ENCODE measurements at regions not wholly inside any gene's neighbourhood (a gene's known extent, or its start where the extent isn't known, plus 50 kb on each side); places are given as distances from the start of the nearest gene placed in this dataset.

DNA sequence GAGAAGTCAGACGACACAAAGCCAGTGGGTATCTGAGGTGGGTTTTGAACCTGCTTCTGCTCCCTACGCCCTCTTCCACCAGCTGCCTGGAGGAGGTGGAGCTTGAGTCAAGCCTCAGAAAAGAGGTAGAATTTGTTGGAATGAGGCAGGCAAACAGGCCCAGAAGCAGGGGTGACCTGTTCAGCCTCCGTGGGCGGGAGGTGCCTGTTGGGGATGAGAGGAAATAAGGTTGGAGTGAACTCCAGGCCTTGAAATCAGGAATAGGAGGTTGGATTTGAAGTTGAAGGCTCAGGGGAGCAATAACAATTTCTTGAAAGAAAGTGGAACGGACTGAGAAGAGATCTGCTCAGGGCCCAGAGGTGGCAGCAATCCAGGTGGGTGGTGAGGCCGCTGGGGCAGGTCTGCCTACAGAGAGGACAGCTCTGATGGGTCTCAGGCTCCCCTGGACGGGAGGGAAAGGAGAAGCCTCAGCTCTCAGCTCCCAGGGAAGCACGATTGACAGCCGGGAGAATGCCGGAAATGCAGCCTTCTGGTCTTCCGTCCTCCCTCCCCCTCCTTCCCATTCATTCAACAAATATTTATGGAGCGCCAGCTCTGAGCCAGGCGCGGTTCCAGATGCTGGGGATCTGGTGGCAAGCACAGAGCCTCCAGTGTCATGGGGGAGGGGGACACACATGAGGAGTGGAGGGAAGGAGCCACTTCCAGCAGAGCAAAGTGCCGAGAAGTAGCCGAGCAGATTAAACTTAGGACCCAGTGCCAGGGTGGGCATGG lies 61.9 kb upstream of the CIBAR2 start:
- intact Hi-C loops (cut with micrococcal nuclease): no loop called here

DNA sequence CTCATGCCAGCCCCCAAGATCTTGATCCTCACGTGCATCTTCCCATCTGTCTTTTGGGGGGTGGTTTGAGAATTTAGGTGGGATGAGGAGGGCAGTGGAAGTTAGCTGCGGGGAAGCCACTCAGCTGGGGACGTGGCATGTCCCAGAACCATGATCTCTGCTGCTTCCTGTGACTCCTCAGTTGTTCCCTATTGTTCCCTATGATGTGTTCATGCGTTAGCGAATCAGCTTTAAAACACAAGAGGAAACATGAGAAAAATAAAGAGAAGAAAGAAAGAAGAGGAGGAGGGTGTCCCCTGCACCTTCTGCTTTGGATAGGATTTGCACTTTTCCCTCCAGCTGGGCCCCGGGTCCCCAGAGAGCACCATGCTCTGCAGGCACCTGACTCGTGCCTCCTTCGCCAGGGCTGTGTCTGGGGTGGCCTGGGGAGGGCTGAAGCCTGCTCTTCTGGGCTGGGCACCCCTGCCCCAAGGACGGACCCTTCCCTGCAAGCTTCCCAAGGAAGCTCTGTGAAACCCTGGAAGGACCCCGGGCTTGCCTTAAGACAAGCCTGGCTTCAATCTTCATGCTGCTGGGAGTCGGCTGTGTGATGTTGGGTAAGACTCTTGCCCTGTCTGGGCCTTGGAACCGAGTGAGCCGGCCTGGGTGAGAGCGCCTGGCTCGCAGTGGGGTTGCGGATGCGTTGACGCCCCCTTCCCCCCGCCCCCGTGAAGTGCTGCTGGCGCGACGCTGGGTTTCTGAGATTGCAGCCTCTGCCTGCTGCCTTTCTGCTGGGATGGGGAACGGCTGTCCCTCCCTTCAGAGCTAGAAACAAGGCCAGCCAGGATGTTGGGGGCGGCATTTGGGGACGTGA lies 62.8 kb upstream of the CIBAR2 start:
- intact Hi-C loops (cut with micrococcal nuclease): no loop called here

DNA sequence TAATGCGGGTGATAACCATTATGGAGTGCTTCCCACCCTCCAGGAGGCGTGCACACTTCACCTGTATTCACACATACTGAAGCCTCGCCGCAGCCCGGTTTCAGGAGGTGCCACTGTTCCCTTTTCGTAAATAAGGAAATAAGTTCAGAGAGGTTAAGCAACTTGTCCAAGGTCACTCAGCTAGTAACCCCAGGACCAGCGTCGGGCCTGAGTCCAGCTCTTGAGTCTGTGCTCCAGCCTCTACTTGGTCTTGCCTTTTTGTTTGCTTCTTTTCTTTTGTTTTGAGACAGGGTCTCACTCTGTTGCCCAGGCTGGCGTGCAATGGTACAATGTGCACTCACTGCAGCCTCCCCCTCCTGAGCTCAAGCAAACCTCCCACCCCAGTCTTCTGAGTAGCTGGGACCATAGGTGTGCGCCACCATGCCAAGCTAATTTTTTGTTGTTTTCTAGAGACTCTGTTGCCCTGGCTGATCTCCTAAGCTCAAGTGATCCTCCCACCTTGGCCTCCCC lies 63.5 kb upstream of the CIBAR2 start:
- intact Hi-C loops (cut with micrococcal nuclease): no loop called here

DNA sequence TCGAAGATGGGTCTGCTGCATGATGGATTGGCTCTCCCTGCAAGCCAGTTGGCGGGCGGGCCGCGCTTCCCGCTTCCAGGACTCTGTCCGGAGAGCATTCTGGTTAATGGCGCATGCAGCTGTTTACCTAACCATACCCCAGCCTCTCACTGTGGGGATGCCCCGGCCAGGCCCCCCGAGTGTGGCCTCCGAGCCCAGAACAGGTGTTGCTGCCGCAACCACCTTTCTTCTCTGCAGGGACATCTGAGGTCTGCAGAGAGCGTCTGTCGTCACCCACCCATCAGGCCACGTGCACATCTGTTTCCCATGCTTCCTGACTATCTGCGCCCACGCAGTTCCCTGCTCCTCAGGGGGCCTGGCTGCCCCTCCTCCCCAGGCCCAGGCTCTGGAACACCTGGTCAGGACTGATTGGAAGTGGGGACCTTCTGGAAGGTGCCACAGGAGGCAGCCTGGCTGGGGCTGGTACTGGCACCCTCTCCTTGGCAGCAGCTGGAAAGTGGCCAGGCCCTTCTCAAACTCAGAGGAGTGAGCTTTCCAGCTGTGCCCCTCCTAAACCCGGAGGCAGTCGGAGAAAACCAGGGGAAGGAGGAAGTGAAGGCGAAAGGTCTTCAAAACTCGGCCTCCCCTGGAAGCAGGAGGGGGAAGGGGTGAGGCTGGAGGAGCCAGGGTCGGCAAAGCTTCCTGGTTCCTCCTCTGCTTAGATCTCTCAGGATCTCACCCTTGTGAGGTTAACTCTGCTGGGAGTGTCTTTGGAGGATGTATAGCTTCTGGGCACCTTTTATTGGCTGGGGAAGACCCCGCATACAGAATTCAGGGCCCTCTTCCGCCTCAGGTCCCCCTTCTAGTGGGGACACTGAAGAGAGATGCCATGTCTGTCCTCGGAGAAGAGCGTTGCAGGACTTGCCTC lies 64.5 kb upstream of the CIBAR2 start:
- intact Hi-C loops (cut with micrococcal nuclease): no loop called here

DNA sequence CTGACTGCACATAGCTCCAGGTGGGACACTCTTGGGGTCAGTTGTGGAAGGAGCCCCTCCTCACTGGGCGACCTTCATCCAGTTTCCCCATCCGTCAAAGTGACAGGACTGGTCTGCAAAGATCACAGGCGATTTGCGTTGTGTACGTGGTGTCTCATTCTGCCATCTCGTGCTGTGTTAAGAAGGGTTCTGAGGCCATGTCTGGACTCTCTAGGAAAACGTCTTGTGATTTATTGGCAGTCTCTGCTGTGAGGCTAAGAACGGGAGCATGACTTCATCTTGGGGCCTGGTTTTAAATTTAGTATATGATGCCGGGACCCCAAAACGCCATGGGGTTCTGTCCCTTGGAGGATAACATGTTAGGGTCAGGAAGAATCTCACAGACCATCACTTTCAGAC lies 65.2 kb upstream of the CIBAR2 start:
- intact Hi-C loops (cut with micrococcal nuclease): no loop called here

DNA sequence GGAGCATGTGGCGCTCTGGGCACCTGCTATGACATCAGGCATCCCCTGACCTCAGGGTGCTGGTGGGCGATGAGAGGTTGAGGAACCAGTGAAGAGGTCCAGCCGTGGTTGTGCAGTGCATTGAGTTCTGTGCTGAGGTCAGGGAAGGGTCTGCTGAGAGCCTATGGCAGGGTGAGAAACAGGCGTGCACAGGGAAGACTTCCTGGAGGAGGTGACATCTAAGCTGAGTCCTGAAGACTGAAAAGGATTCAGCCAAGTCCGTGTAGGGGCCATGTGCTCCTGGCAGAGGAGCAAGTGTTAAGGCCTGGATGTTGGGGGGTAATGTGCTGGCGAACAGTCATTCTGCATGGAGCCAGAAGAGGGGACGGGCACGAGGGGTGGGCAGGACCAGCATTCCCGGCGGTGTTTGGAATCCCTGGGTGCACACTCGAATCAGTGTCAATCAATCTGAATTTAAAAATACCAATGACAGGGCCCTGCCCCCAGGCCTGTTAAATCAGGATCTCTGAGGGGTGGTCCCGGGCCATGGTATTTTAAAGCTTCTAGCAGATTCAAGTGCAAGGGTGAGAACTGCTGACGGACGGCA lies 65.8 kb upstream of the CIBAR2 start:
- intact Hi-C loops (cut with micrococcal nuclease): no loop called here

DNA sequence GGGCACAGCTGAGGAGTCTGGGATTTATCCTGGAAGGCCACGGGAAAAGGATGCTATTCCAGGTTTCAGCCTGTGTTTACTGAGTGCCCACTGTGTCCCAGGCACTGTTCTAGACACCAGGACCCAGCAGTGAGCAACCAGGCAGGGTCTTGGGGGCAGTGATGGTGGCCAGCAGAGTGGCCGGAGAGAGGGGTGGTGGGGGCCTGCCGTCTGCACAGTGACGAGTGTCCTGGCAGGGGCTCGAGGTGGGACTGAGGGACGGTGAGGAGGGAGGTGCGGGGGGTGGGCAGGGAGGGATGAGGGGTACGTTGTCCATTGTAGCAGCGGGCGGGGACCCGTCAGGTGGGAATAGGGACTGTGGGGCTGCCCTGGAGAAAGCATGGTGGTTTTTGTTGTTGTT lies 66.3 kb upstream of the CIBAR2 start:
- intact Hi-C loops (cut with micrococcal nuclease): no loop called here

DNA sequence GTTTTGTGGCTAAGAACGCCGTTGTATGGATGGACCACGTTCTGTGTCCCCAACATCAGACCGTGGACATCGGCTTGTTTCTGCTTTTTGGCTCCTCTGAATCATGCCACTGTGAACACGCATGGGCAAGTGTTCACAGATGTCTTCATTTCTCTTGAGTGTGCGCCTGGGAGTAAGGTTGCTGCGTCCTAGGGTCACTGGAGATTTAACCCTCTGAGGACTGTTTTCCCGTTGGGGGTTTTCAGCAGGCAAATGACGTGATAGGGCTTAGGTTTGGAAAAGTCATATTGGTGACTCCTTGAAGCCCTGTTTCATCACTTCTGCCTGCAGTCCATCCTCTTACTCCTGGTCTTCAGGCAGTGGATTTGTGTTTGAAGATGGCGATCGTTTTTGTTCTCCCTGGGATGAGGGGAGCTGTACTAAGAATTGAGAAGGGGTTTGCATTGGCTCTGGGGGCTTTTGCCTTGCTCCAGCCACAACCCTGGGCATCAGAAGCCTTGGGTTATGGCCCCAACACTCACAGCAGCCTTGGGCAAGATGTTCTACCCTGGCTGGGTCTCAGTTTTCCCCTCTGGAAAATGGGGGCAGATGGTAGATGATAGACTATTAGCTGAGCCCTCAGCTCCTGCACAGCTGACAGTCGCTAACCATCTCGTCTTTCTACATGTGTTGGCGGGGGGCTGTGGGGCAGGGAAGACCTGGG lies 67.2 kb upstream of the CIBAR2 start:
- intact Hi-C loops (cut with micrococcal nuclease): no loop called here

DNA sequence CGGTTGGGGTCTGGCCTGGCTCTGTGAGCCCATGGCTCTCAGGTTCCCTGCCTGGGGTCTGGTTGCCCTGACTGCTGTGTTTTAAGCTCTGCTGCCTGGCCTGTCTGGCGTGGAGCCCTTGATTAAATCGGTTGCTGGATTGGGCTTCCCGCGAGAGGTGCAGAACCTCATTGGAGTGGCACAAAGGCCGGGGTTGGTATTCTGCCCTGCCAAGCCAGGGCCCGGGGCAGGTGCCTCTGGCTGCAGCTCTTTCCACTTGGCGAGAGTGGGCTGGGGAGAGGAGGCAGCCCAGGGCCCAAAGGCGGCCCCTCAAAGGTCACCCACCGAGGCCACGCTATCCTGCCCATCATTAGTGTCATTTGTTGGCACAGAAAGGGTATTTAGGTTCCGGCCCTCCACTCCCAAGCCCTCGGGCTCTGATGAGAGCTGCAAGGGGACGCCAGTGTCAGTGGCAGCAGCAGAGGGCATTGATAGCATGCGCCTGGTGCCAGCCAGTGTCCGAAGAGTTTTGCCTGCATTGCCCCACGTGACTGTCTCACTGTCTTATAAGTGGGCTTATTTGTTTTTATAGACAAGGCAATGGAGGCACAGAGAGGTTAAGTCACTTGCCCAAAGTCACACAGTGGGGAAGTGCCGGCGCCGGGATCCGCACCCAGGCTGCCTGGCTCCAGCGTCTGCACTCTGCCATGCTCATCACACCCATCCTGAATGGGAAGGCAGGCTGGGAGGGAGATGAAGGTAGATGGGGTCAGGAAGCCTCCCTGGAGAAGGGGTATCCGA lies 68.0 kb upstream of the CIBAR2 start:
- intact Hi-C loops (cut with micrococcal nuclease): no loop called here

DNA sequence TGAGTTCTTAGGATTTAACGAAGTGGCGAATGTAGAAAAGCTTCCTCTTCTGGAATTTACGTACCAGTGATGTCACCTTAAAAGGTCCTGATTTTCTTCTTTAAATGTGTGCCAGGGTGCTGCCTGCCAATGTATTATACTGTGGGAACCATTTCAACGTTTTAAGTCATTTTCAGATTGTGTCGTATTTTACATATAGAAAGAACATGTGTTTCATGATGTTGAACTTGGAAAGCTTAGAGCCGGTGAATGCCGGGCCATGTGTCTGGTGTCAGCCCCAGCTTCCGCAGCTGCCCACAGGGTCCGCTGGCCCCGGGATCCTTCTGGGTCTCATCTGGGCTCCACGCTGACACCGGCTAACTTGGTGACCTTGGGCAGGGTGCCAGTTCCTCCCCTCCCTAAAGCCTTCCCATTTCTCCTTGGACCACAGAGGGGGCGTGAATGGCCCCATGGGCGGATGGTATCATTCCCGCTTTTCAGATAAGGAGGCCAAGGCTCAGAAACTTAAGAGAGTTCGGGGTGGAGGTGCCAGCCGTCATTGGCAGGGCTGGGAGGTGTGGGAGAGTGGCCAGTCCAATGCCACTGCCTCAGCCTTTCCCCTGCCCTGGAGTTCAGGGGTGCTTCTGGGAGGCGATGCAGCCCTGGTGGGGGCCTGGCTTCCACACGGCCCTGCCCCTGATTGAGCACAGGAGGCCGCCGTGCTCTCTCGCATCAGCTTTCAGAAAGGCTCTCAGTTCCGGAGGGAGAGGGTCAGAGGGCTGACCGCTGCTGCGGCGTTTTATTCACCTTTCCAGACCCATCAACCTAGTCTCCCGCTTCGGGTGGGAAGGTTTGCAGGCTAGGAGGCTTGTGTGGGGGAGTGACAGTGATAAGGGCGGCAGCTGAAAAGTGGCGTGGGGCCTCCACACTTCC lies 68.8 kb upstream of the CIBAR2 start:
- intact Hi-C loops (cut with micrococcal nuclease): no loop called here

DNA sequence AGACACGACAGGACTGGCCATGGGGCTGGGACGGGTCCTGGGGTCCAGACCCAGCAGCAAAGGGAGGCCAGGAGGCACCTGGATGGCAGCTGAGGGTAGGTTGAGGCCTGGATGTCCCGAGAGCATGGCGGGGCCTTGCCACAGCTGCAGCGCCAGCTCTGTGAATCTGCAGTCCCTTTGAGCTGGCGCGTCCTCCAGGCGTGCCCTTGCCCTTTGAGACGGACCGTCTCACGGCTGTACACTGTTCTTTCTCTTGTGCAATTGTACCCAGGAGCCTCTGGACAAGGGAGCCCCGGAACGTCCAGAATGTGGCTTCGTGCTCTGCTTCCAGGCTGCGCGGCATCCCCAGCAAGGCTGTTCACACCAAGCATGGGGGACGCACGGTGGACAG lies 69.5 kb upstream of the CIBAR2 start:
- intact Hi-C loops (cut with micrococcal nuclease): no loop called here

DNA sequence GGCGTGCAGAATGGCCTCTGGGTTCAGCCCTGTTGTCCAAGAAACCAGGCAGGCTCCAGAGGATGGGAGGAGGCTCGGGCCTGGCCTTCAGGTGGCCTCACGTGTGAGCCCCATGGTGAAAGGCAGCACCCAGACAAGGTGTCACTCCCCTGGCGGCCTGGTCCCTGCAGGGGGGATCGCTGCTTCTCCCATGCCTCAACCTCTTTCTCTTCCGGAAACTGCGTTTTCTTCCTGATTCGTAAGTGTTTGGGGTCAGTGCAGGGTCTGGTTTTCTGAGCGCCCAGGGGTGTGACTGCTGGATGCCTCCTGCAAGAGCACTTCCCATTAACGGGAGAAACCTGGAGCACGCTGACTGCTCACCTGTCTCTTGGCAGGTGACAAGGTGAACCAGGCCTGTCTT lies 70.0 kb upstream of the CIBAR2 start:
- intact Hi-C loops (cut with micrococcal nuclease): no loop called here

DNA sequence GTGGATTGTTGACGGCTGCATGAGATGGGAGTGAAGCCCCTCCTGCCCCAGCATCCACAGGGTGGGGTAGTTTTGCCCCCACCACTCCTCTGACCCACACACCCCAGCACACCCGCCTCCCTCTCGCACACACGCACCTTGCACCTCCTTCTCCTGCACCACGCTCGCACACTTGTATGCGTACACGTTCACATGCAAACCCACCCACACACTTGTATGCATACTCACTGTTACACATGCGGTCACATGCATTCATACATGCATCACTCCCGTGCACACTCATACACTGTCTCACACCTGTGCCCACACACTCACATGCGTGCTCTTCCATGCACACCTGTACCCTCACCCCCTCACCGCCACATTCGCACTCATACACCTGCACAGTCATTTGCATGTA lies 70.5 kb upstream of the CIBAR2 start:
- intact Hi-C loops (cut with micrococcal nuclease): no loop called here

DNA sequence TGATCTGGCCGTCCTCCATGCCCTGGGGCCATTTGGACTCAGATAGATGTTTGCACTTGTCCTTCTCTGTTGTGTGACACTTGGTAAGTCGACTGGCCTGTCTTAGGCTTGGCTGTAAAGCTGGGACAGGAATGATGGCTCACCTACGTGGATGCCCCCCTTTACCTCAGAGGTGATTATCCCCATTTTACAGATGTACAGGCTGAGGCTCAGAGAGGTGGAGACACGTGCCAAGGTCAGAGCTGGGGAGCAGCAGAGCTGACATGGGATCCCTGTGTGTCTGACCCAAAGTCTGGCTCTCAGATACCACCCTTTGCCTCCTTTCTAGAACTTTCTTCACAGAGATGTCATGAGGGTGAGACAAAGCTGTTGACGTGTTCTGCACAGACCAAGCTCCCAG lies 71.3 kb upstream of the CIBAR2 start:
- intact Hi-C loops (cut with micrococcal nuclease): no loop called here

DNA sequence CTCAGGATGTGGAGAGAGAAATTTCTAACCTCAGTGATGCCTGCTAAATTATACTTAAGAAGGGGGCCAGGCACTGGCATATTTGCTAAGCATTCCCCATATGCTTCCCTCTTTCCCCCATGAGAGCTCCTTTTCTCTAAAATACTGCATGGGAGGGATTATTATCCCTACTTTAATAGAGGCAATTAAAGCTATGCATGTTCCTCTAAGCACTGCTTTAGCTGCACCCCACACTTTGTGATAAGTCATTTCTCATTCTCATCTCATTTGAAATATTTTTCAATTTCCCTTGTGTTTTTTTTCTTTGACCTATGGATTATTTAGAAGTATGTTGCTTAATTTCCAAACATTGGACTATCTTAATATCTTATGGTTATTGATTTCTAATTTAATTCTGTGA lies 72.1 kb upstream of the CIBAR2 start:
- intact Hi-C loops (cut with micrococcal nuclease): no loop called here

DNA sequence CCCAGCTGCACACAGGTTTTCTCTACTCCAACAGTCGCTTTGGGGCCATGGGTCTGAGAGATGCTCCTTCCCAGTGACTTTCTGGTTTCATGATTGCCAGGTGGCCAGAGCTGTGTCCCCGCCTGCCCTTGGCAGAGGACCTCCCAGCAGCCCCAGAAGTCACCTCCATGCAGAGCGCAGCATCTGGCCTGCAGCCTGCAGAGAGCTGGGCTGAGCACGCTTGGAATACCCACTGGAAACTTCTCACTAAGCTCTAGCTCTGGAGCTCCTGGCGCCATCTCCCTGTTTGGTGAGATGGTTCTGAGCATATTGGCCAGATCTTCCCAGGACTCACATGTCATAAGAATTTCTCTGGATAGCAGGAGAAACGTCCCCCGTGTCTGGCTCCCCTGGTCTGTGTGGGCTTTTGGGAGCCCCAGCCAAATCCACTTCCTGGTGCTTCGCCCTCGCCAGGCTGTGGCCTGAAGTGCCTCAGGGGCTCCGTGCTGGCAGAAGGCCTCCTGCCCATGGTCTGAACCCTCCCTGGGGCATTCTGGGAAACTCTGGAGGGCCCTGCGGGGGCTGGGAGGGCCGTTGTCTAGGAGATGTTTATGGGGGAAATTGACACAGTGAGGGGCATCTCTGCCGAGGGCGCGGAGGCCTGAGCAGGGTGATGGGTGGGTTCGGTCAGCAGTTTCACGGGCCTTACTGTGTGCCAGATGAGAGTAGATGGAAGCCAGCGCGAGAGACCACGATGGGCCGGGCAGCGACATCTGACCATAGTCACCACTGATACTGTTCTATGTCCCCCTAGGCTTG lies 73.2 kb upstream of the CIBAR2 start:
- intact Hi-C loops (cut with micrococcal nuclease): no loop called here

DNA sequence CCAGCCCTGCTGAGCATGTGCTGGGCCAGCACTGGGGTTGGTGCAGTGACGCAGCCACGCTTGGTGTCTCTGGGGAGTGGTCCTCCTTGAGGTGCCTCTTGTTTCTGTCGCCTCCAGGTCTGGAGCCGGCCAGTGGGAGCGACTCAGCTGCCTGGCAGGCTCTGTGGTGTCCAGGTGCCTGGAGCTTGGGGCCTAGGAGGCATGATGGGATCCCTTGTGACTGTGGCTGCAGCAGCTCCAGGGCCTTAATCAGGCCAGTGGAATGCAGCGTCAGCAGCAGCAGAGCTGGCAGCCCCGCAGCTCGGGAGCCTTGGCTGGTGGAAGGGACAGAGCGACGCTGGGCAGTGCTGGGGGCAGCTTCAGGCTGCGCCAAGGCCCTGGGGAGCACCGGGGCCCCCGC lies 74.7 kb upstream of the CIBAR2 start:
- intact Hi-C loops (cut with micrococcal nuclease): no loop called here

DNA sequence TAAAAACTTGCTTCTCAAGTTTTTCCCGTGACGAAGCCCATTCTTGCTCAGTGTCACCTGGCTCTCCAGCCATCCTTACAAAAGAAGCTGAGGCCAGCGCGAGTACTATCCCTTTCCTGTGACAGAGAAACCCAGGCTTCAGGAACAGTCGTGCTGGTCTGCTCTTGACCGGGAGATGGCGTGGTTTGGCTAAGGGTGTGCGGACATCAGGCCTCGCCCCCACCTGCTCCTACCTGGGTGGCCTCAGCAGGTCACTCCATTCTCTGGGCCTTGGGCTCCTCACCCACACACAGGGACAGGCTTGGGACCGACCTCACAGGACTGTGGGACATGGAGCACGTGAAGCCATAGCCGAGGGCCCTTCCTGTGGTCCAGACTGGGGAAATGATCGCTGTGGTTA lies 75.2 kb upstream of the CIBAR2 start:
- intact Hi-C loops (cut with micrococcal nuclease): no loop called here
